GM12878 (cell line): ENCODE measurements at regions not wholly inside any gene's neighbourhood (a gene's known extent, or its start where the extent isn't known, plus 50 kb on each side); places are given as distances from the start of the nearest gene placed in this dataset.

ENCODE experiments used
- ATAC-seq: fragments of 200-7000 bp; cut with Tn5 transposase; 3 replicates; pipeline ENCODE4 v1.9.1; 2020; ENCODE audit warnings: mild to moderate bottlenecking, moderate library complexity
- BruUV-seq: library from RNA; stranded (reverse); fragments of 400-500 nt; replicated peaks from 2 replicates; lab custom pipeline; 2021; lab: Mats Ljungman, UMichigan
- CTCF ChIA-PET: fragments of 300-600 bp; sonication (Branson Sonifier 250); formaldehyde crosslinking; extraction: SDS; loops from one replicate; lab custom pipeline; 2021; ENCODE audit warnings: inconsistent platforms; lab: Yijun Ruan, JAX
- POLR2A ChIA-PET: fragments of 350-600 bp; formaldehyde crosslinking; extraction: SDS; loops from one replicate; lab custom pipeline; 2021; ENCODE audit warnings: inconsistent platforms; lab: Charles Lee
- RAD21 ChIA-PET: fragments of 300-600 bp; sonication (Branson Sonifier 250); formaldehyde crosslinking; loops from one replicate; lab custom pipeline; 2023; ENCODE audit warnings: antibody characterized with exemption; ENCODE audit not compliant: unreplicated experiment; lab: Charles Lee
- SMC1A ChIA-PET: fragments of 300-600 bp; sonication (Branson Sonifier 250); formaldehyde crosslinking; loops from one replicate; lab custom pipeline; 2023; ENCODE audit not compliant: unreplicated experiment, uncharacterized antibody; lab: Charles Lee
- DNase-seq: peaks from one replicate; pipeline ENCODE4 v3.0.0-alpha.2; 2011; ENCODE audit warnings: low read depth, low spot score
- FAIRE-seq: peaks from 3 replicates; lab custom pipeline; 2011; peaks lifted over from hg19 to GRCh38; lab: Jason Lieb, UNC
- H2AFZ ChIP-seq: 2 replicates; pipeline ENCODE4 v1.6.0; 2011; ENCODE audit warnings: low read depth, low read length, control low read depth; ENCODE audit not compliant: control insufficient read depth
- H3K27ac ChIP-seq: 2 replicates; pipeline ENCODE4 v1.5.1; 2011; ENCODE audit warnings: control low read depth; ENCODE audit not compliant: control insufficient read depth, insufficient read depth
- H3K27me3 ChIP-seq, 2 experiments: replicated peaks in 1 of 2; 2 replicates each; pipeline versions ENCODE4 v1.6.0 to v1.6.1; 2011; ENCODE audit warnings: low read length in 1 of 2; ENCODE audit not compliant: control insufficient read depth in 2 of 2, insufficient read depth in 2 of 2
- H3K36me3 ChIP-seq, 2 experiments: 2 replicates each; pipeline ENCODE4 v1.5.1; 2011; ENCODE audit warnings: low read length in 1 of 2; ENCODE audit not compliant: control insufficient read depth in 2 of 2, insufficient read depth in 2 of 2
- H3K4me1 ChIP-seq: 2 replicates; pipeline ENCODE4 v1.6.1; 2011; ENCODE audit warnings: mild to moderate bottlenecking, low read length, moderate library complexity, mixed read lengths; ENCODE audit not compliant: control insufficient read depth, insufficient read depth
- H3K4me2 ChIP-seq: 2 replicates; pipeline ENCODE4 v1.6.0; 2011; ENCODE audit warnings: control low read depth; ENCODE audit not compliant: control insufficient read depth, insufficient read depth
- H3K4me3 ChIP-seq: fragments of 200-600 bp; sonication (generic); 2 replicates; pipeline ENCODE4 v1.5.1; 2016
- H3K79me2 ChIP-seq: 2 replicates; pipeline ENCODE4 v1.6.0; 2011; ENCODE audit warnings: low read length; ENCODE audit not compliant: control insufficient read depth, insufficient read depth
- H3K9ac ChIP-seq: 2 replicates; pipeline ENCODE4 v1.8.0; 2011; ENCODE audit warnings: low read length, control low read depth, mixed read lengths; ENCODE audit not compliant: control insufficient read depth, insufficient read depth
- H3K9me3 ChIP-seq: replicated peaks from 3 replicates; pipeline ENCODE4 v1.5.1; 2011; ENCODE audit warnings: mild to moderate bottlenecking, low read length; ENCODE audit not compliant: control insufficient read depth, insufficient read depth
- H4K20me1 ChIP-seq: 2 replicates; pipeline ENCODE4 v1.6.0; 2011; ENCODE audit not compliant: control insufficient read depth, insufficient read depth
- ATF3 ChIP-seq: IDR thresholded peaks from 2 replicates; pipeline ENCODE4 v1.6.1; 2011; ENCODE audit warnings: low read depth, mild to moderate bottlenecking, low read length, moderate library complexity, borderline replicate concordance; ENCODE audit errors: extremely low read depth
- CEBPB ChIP-seq, 2 experiments: fragments of 150-350 bp in 1 of 2; IDR thresholded peaks; 2 replicates each; pipeline ENCODE4 v1.6.1; 2012 to 2014; ENCODE audit warnings: low read depth in 2 of 2, low read length in 2 of 2, borderline replicate concordance in 1 of 2, inconsistent platforms in 1 of 2
- EED ChIP-seq: sonication (generic); IDR thresholded peaks from 2 replicates; pipeline ENCODE4 v1.6.1; 2016; ENCODE audit warnings: antibody characterized with exemption, low read depth
- HCFC1 ChIP-seq: fragments of 150-350 bp; IDR thresholded peaks from 2 replicates; pipeline ENCODE4 v1.6.1; 2014; ENCODE audit warnings: low read length
- HDGF ChIP-seq: fragments of 450-650 bp; IDR thresholded peaks from 2 replicates; pipeline ENCODE4 v1.6.1; 2016; ENCODE audit warnings: antibody characterized with exemption
- IKZF1 ChIP-seq: fragments of 450-650 bp; conservative IDR thresholded peaks from 2 replicates; pipeline ENCODE4 v1.6.1; 2017; ENCODE audit warnings: antibody characterized with exemption, mild to moderate bottlenecking
- NRF1 ChIP-seq: conservative IDR thresholded peaks from 2 replicates; pipeline ENCODE4 v1.6.1; 2011; ENCODE audit warnings: mild to moderate bottlenecking, low read depth, low read length, improper control_type of control experiment
- PRDM15 ChIP-seq: fragments of 450-650 bp; formaldehyde crosslinking; IDR thresholded peaks from 2 replicates; pipeline ENCODE4 v1.4.0; 2020; ENCODE audit warnings: mild to moderate bottlenecking, moderate library complexity
- RFX5 ChIP-seq: IDR thresholded peaks from 2 replicates; pipeline ENCODE4 v1.6.1; 2011; ENCODE audit warnings: low read depth, low read length, improper control_type of control experiment
- SMAD1 ChIP-seq: fragments of 450-650 bp; IDR thresholded peaks from 2 replicates; pipeline ENCODE4 v1.6.1; 2018; ENCODE audit warnings: mild to moderate bottlenecking, low read depth; ENCODE audit not compliant: partially characterized antibody
- SP1 ChIP-seq: IDR thresholded peaks from one replicate; pipeline ENCODE4 v1.6.1; 2011; ENCODE audit warnings: low read depth, low read length
- TCF3 ChIP-seq: IDR thresholded peaks from 2 replicates; pipeline ENCODE4 v1.6.1; 2012; ENCODE audit warnings: low read depth, mild to moderate bottlenecking, low read length, borderline replicate concordance; ENCODE audit not compliant: insufficient read depth
- USF1 ChIP-seq: IDR thresholded peaks from 2 replicates; pipeline ENCODE4 v1.6.1; 2011; ENCODE audit warnings: borderline replicate concordance, low read depth, mild to moderate bottlenecking, moderate library complexity, mixed read lengths, low read length; ENCODE audit not compliant: insufficient read depth; ENCODE audit errors: extremely low read length
- WGBS: methylation state at CpG from one replicate; pipeline ENCODE4 v1.1.6; 2016; ENCODE audit warnings: low lambda C conversion rate; ENCODE audit not compliant: insufficient replicate concordance, insufficient coverage; ENCODE audit errors: missing lambda C conversion rate; 5-methylcytosine and 5-hydroxymethylcytosine counted together
- in situ Hi-C: fragments of 300-500 bp; cut with MboI; formaldehyde crosslinking; loops from 9 replicates; pipeline ENCODE4 v1.14.3; 2018; ENCODE audit warnings: mixed read lengths
- intact Hi-C: fragments of 100-400 bp; cut with micrococcal nuclease; formaldehyde crosslinking; loops from one replicate; pipeline ENCODE4 v1.14.2; 2022; ENCODE audit not compliant: unreplicated experiment

- TF ChIP-seq PRDM15 (CRISPR knock-in tag) = no peak
Measured at GRCh38 chr3:182041668-182042291, 330.1 kb downstream of the SOX2 start (continued).

- RAD21 ChIA-PET = no interaction called here
- H3K36me3 ChIP-seq = no peaks in the 10 kb centered on the region
- SMC1A ChIA-PET = no interaction called here
- no peaks in the 10 kb centered on the region for H3K27me3 ChIP-seq
- 43% methylated on average over 2 of the region's 2 CpGs for WGBS
- H3K9me3 ChIP-seq = no peaks in the 10 kb centered on the region
- H3K4me3 ChIP-seq = no peak overlapping the region
- no peak overlapping the region for H3K27ac ChIP-seq
- ATAC-seq (no peak), DNase-seq (no peak), FAIRE-seq (no peak)
- intact Hi-C loops = no loop called here
- BruUV-seq = no TSS peak
- H3K4me2 ChIP-seq = no peak overlapping the region
- CTCF ChIA-PET = no interaction called here
- H3K4me1 ChIP-seq = no peaks in the 10 kb centered on the region
- POLR2A ChIA-PET = no interaction called here
- no peaks in the 10 kb centered on the region for H3K79me2 ChIP-seq
- H4K20me1 ChIP-seq = no peaks in the 10 kb centered on the region
- H2AFZ ChIP-seq = no peak overlapping the region
- H3K9ac ChIP-seq = no peak overlapping the region
- in situ Hi-C loops = no loop called here
- TF ChIP-seq EED = no peak
- no peak for TF ChIP-seq TCF3
- no peak for TF ChIP-seq ATF3
- no peak for TF ChIP-seq USF1
- TF ChIP-seq CEBPB (IDR thresholded peaks at IDR 0.05; ENCODE audit: borderline replicate concordance in 1 of 2, low read depth in 2 of 2, low read length in 2 of 2) = no peak
- no peak for TF ChIP-seq RFX5
- no peak for TF ChIP-seq SP1
- TF ChIP-seq IKZF1 = no peak
- TF ChIP-seq PRDM15 (CRISPR knock-in tag) = no peak
- TF ChIP-seq HDGF = no peak
- no peak for TF ChIP-seq HCFC1
- TF ChIP-seq SMAD1 = no peak
- TF ChIP-seq NRF1 = no peak
Measured at GRCh38 chr3:182045736-182046135, 334.0 kb downstream of the SOX2 start.
